H1 (cell line): ENCODE measurements at regions not wholly inside any gene's neighbourhood (a gene's known extent, or its start where the extent isn't known, plus 50 kb on each side); places are given as distances from the start of the nearest gene placed in this dataset.

ENCODE experiments used
- BACH1 ChIP-seq: IDR thresholded peaks from 2 replicates; pipeline ENCODE4 v1.6.1; 2012; ENCODE audit warnings: low read length, improper control_type of control experiment
- CEBPB ChIP-seq: IDR thresholded peaks from 2 replicates; pipeline ENCODE4 v1.6.1; 2012; ENCODE audit warnings: low read depth, low read length
- CHD2 ChIP-seq: IDR thresholded peaks from 2 replicates; pipeline ENCODE4 v1.6.1; 2012; ENCODE audit warnings: low read length, improper control_type of control experiment
- YY1 ChIP-seq: IDR thresholded peaks from 2 replicates; pipeline ENCODE4 v1.6.1; 2011; ENCODE audit warnings: low read depth, mild to moderate bottlenecking, low read length
- TF ChIP-seq, protein P1 (sequence below): IDR thresholded peaks from 2 replicates; pipeline ENCODE4 v1.6.1; 2012; ENCODE audit warnings: low read length, inconsistent platforms
- TF ChIP-seq, protein P2 (sequence below), 3 experiments: IDR thresholded peaks; 1 replicate in 2 of 3; 2 replicates in 1 of 3; pipeline versions ENCODE4 v1.5.1 to v1.6.1; 2011; ENCODE audit warnings: low read length in 3 of 3, mild to moderate bottlenecking in 3 of 3, inconsistent platforms in 2 of 3, low read depth in 1 of 3, moderate library complexity in 1 of 3; ENCODE audit not compliant: insufficient read depth in 1 of 3; ENCODE audit errors: control extremely low read depth in 1 of 3
- TF ChIP-seq, protein P3 (sequence below): IDR thresholded peaks from 2 replicates; pipeline ENCODE4 v1.6.1; 2012; ENCODE audit warnings: inconsistent platforms

GRCh38 chr5:105898183-105898582 lies 1772.6 kb downstream of the EFNA5 start:
- TF ChIP-seq, protein P1, sequence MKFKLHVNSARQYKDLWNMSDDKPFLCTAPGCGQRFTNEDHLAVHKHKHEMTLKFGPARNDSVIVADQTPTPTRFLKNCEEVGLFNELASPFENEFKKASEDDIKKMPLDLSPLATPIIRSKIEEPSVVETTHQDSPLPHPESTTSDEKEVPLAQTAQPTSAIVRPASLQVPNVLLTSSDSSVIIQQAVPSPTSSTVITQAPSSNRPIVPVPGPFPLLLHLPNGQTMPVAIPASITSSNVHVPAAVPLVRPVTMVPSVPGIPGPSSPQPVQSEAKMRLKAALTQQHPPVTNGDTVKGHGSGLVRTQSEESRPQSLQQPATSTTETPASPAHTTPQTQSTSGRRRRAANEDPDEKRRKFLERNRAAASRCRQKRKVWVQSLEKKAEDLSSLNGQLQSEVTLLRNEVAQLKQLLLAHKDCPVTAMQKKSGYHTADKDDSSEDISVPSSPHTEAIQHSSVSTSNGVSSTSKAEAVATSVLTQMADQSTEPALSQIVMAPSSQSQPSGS, result no peak
- TF ChIP-seq, protein P2, sequence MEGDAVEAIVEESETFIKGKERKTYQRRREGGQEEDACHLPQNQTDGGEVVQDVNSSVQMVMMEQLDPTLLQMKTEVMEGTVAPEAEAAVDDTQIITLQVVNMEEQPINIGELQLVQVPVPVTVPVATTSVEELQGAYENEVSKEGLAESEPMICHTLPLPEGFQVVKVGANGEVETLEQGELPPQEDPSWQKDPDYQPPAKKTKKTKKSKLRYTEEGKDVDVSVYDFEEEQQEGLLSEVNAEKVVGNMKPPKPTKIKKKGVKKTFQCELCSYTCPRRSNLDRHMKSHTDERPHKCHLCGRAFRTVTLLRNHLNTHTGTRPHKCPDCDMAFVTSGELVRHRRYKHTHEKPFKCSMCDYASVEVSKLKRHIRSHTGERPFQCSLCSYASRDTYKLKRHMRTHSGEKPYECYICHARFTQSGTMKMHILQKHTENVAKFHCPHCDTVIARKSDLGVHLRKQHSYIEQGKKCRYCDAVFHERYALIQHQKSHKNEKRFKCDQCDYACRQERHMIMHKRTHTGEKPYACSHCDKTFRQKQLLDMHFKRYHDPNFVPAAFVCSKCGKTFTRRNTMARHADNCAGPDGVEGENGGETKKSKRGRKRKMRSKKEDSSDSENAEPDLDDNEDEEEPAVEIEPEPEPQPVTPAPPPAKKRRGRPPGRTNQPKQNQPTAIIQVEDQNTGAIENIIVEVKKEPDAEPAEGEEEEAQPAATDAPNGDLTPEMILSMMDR (IDR thresholded peaks at IDR 0.05; ENCODE audit: control extremely low read depth in 1 of 3, insufficient read depth in 1 of 3, low read depth in 1 of 3, low read length in 3 of 3), result no peak
- TF ChIP-seq YY1 (no peak), BACH1 (no peak), CEBPB (no peak), CHD2 (no peak)
- TF ChIP-seq, protein P3, sequence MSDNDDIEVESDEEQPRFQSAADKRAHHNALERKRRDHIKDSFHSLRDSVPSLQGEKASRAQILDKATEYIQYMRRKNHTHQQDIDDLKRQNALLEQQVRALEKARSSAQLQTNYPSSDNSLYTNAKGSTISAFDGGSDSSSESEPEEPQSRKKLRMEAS, result no peak
